HepG2 (cell line): ENCODE measurements at regions not wholly inside any gene's neighbourhood (a gene's known extent, or its start where the extent isn't known, plus 50 kb on each side); places are given as distances from the start of the nearest gene placed in this dataset.

Experiments
- ATAC-seq: fragments of 200-7000 bp; cut with Tn5 transposase; 3 replicates; pipeline ENCODE4 v1.9.1; 2020; ENCODE audit warnings: mild to moderate bottlenecking, moderate library complexity
- BruUV-seq: library from RNA; stranded (reverse); fragments of 400-500 nt; replicated peaks from 2 replicates; lab custom pipeline; 2021; lab: Mats Ljungman, UMichigan
- CTCF ChIA-PET: fragments of 300-600 bp; formaldehyde crosslinking; extraction: SDS; loops from one replicate; lab custom pipeline; 2021; ENCODE audit warnings: low total read pairs, inconsistent platforms, low intra/inter-chr PET ratio; lab: Yijun Ruan, JAX
- POLR2A ChIA-PET: fragments of 350-600 bp; sonication (Branson Sonifier 250); formaldehyde crosslinking; loops from one replicate; lab custom pipeline; 2020; ENCODE audit warnings: antibody characterized with exemption, inconsistent platforms; lab: Yijun Ruan, JAX
- DNase-seq: peaks from one replicate; pipeline ENCODE4 v3.0.0-alpha.2; 2015; ENCODE audit warnings: low spot score
- FAIRE-seq: peaks from 3 replicates; lab custom pipeline; 2011; peaks lifted over from hg19 to GRCh38; lab: Jason Lieb, UNC
- H2AFZ ChIP-seq: one replicate; pipeline ENCODE4 v1.6.1; 2011; ENCODE audit warnings: low read length, inconsistent platforms
- H3K27ac ChIP-seq: fragments of 300-600 bp; 3 replicates; pipeline ENCODE4 v1.8.0; 2011; ENCODE audit warnings: mixed run types, mild to moderate bottlenecking, mixed read lengths, low read length, inconsistent platforms; ENCODE audit not compliant: insufficient read depth; ENCODE audit errors: extremely low read length
- H3K27me3 ChIP-seq, 2 experiments: fragments of 200-600 bp in 1 of 2; 2 replicates in 1 of 2; 3 replicates in 1 of 2; pipeline versions ENCODE4 v1.6.0 to v1.8.0; 2011; ENCODE audit warnings: low read length in 2 of 2, mild to moderate bottlenecking in 2 of 2, moderate library complexity in 2 of 2, inconsistent platforms in 1 of 2; ENCODE audit not compliant: insufficient read depth in 2 of 2, control insufficient read depth in 1 of 2
- H3K36me3 ChIP-seq, 2 experiments: fragments of 200-600 bp in 1 of 2; replicated peaks in 1 of 2; 2 replicates in 1 of 2; 3 replicates in 1 of 2; pipeline versions ENCODE4 v1.5.1 to v1.8.0; 2011; ENCODE audit warnings: low read length in 2 of 2, inconsistent platforms in 1 of 2; ENCODE audit not compliant: insufficient read depth in 2 of 2, control insufficient read depth in 1 of 2
- H3K4me1 ChIP-seq: 2 replicates; pipeline ENCODE4 v1.5.1; 2012; ENCODE audit warnings: low read length, inconsistent platforms; ENCODE audit not compliant: insufficient read depth
- H3K4me2 ChIP-seq: 2 replicates; pipeline ENCODE4 v1.6.0; 2011; ENCODE audit warnings: low read depth, low read length, inconsistent platforms
- H3K4me3 ChIP-seq, 3 experiments: fragments of 200-600 bp in 1 of 3; sonication (generic), shearing (Covaris generic) in 1 of 3; replicated peaks in 1 of 3; 2 replicates each; pipeline ENCODE4 v1.5.1; 2011 to 2016; ENCODE audit warnings: low read length in 3 of 3, inconsistent platforms in 2 of 3, low read depth in 2 of 3, mild to moderate bottlenecking in 2 of 3, control low read depth in 1 of 3, mixed read lengths in 1 of 3; ENCODE audit not compliant: insufficient read depth in 1 of 3
- H3K79me2 ChIP-seq: one replicate; pipeline ENCODE4 v1.6.1; 2011; ENCODE audit warnings: low read length, inconsistent platforms; ENCODE audit not compliant: insufficient read depth
- H3K9ac ChIP-seq: 2 replicates; pipeline ENCODE4 v1.6.0; 2011; ENCODE audit warnings: mild to moderate bottlenecking, low read depth, low read length, inconsistent platforms; ENCODE audit not compliant: insufficient read depth
- H3K9me3 ChIP-seq: 2 replicates; pipeline ENCODE4 v1.5.1; 2012; ENCODE audit warnings: mild to moderate bottlenecking, low read length
- H4K20me1 ChIP-seq: 2 replicates; pipeline ENCODE4 v1.6.0; 2011; ENCODE audit warnings: inconsistent platforms, mild to moderate bottlenecking, low read length, moderate library complexity; ENCODE audit not compliant: insufficient read depth
- ATAD3A ChIP-seq: sonication (generic); formaldehyde crosslinking; IDR thresholded peaks from 2 replicates; pipeline ENCODE4 v1.4.0; 2020; ENCODE audit warnings: missing genetic modification reagents
- DMAP1 ChIP-seq: IDR thresholded peaks from 2 replicates; pipeline ENCODE4 v1.6.1; 2016
- KDM5B ChIP-seq: sonication (generic); formaldehyde crosslinking; IDR thresholded peaks from 2 replicates; pipeline ENCODE4 v1.4.0; 2020; ENCODE audit warnings: missing genetic modification reagents, mild to moderate bottlenecking, borderline replicate concordance
- KLF6 ChIP-seq: IDR thresholded peaks from 2 replicates; pipeline ENCODE4 v1.8.0; 2016; ENCODE audit warnings: missing biosample characterization, missing genetic modification reagents
- NR2F1 ChIP-seq, 2 experiments: fragments of 450-650 bp in 1 of 2; formaldehyde crosslinking in 1 of 2; IDR thresholded peaks; 2 replicates each; pipeline versions ENCODE4 v1.5.0 to v1.6.1; 2016 to 2020; ENCODE audit warnings: mild to moderate bottlenecking in 1 of 2, missing compliant biosample characterization in 1 of 2, missing genetic modification reagents in 1 of 2, moderate library complexity in 1 of 2
- PRMT3 ChIP-seq: sonication (generic); formaldehyde crosslinking; IDR thresholded peaks from 2 replicates; pipeline ENCODE4 v1.8.1; 2022; ENCODE audit warnings: low read depth, mild to moderate bottlenecking, moderate library complexity, missing genetic modification reagents, borderline replicate concordance
- RNF2 ChIP-seq: fragments of 450-650 bp; conservative IDR thresholded peaks from 2 replicates; pipeline ENCODE4 v1.6.1; 2016; ENCODE audit warnings: low read depth
- RORA ChIP-seq: sonication (generic); formaldehyde crosslinking; IDR thresholded peaks from 2 replicates; pipeline ENCODE4 v1.5.0; 2020; ENCODE audit warnings: mild to moderate bottlenecking, missing genetic modification reagents, moderate library complexity
- SETDB1 ChIP-seq: sonication (generic); formaldehyde crosslinking; IDR thresholded peaks from 2 replicates; pipeline ENCODE4 v1.5.1; 2020; ENCODE audit warnings: missing genetic modification reagents, mild to moderate bottlenecking, borderline replicate concordance
- SMAD9 ChIP-seq: sonication (generic); formaldehyde crosslinking; IDR thresholded peaks from 2 replicates; pipeline ENCODE4 v1.5.1; 2020; ENCODE audit warnings: mild to moderate bottlenecking, missing genetic modification reagents
- SOX6 ChIP-seq, 2 experiments: fragments of 450-650 bp in 1 of 2; sonication (generic) in 1 of 2; formaldehyde crosslinking in 1 of 2; IDR thresholded peaks; 2 replicates each; pipeline versions ENCODE4 v1.4.0 to v1.6.1; 2017 to 2020; ENCODE audit warnings: antibody characterized with exemption in 1 of 2, mild to moderate bottlenecking in 1 of 2, missing genetic modification reagents in 1 of 2
- SRF ChIP-seq: IDR thresholded peaks from 2 replicates; pipeline ENCODE4 v1.6.1; 2011; ENCODE audit warnings: mild to moderate bottlenecking, low read depth, low read length, moderate library complexity
- ZNF432 ChIP-seq: sonication (generic); formaldehyde crosslinking; IDR thresholded peaks from 2 replicates; pipeline ENCODE4 v1.5.0; 2020; ENCODE audit warnings: missing genetic modification reagents, mild to moderate bottlenecking, borderline replicate concordance
- WGBS: methylation state at CpG from one replicate; pipeline ENCODE4 v1.1.6; 2017; ENCODE audit warnings: low lambda C conversion rate; 5-methylcytosine and 5-hydroxymethylcytosine counted together
- in situ Hi-C: cut with HindIII; loops from 2 replicates; pipeline ENCODE4 v1.10.0; 2017; ENCODE audit warnings: low pct_unique_long_range_greater_than_20kb; ENCODE audit not compliant: extremely low pct_ligation_motif_present
- intact Hi-C: fragments of 100-400 bp; cut with micrococcal nuclease; formaldehyde crosslinking; loops from one replicate; pipeline ENCODE4 v1.10.0; 2022; ENCODE audit not compliant: unreplicated experiment
- TF ChIP-seq, protein P1 (sequence below): sonication (generic); formaldehyde crosslinking; IDR thresholded peaks from 2 replicates; pipeline ENCODE4 v1.4.0; 2020; ENCODE audit warnings: low read depth, mild to moderate bottlenecking, missing genetic modification reagents

DNA sequence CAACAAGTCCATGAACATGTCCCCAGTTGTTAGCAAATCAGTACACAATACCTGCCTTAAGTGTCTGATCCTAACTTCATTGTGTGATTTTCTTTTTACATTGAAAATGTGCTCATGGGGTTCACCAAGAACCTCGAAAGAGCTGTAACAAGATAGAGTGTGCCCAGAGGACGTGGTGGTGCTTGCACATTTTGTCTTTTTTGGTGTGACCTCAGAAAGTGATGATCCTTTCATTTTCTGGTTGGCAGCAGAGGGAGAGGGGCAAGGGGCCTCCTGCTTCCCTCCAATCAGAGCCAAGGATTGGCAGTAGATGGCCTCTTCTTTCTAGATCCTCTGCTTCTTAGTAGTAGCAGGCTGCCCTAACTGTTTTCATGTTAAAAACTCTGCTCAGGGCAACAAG, 176.4 kb downstream of the OPA1 start (continued):
- TF ChIP-seq SRF (no peak), SOX6 (IDR thresholded peaks at IDR 0.05) (no peak), SOX6 (CRISPR knock-in tag; IDR thresholded peaks at IDR 0.05) (no peak)

GRCh38 chr3:193771011-193771652, 178.1 kb downstream of the OPA1 start:
- 85% methylated on average over 20 of the region's 20 CpGs for WGBS
- no TSS peak for BruUV-seq
- H3K4me2 ChIP-seq = no peak overlapping the region
- H3K27me3 ChIP-seq = no peaks in the 10 kb centered on the region; a peak in 1 of 5 replicates
- H3K9ac ChIP-seq = no peak overlapping the region
- no peaks in the 10 kb centered on the region for H4K20me1 ChIP-seq
- no peak overlapping the region for H3K27ac ChIP-seq
- H2AFZ ChIP-seq = no peak overlapping the region
- no peak for ATAC-seq
- H3K36me3 ChIP-seq = no peaks in the 10 kb centered on the region
- in situ Hi-C loops = no loop called here
- H3K4me3 ChIP-seq = no peak overlapping the region
- H3K9me3 ChIP-seq = no peaks in the 10 kb centered on the region
- intact Hi-C loops = no loop called here
- H3K79me2 ChIP-seq = no peaks in the 10 kb centered on the region
- CTCF ChIA-PET = no interaction called here
- no peak for FAIRE-seq
- POLR2A ChIA-PET = no interaction called here
- no peak for TF ChIP-seq SETDB1 (CRISPR knock-in tag)
- no peak for TF ChIP-seq DMAP1 (CRISPR knock-in tag)
- no peak for DNase-seq
- peaks cover 46% of the 10 kb centered on the region for H3K4me1 ChIP-seq

DNA sequence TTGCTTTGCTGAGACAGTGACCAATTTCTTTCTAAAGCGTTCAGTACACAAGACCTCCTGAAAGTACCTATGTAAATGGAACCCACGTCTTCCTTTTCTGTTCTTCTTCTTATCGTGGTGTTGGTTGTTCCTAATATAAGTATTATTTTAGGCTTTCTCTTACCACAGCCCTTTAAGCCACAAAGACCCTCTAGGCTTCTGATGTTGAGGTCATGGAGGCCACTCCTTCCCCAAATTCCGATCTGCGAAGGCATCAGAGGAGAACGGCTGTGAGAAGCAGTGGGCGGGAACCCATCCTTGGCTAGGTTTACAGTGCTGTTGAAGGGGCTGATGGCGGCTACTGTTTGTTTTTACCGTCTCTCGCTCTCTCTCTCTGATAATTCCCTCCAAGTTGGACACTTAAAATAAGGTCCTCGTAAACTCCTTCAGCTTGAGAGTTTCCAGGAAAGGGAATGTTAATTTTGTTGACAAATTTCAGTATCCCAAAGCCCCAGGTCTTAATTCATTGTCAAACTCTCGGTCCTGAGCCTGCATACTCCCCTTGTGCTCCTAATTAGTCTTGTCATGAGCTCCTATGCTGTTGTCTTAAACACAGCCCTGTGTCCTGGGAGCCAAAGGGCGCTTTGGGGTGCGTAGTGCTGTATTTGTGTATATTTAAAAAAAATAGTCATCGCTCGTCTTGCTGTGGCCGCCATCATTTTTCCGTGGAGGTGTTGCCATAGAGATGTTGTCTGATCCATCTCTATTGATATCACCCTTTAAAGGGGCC, 178.8 kb downstream of the OPA1 start:
- ChIA-PET CTCF (no interaction called here), POLR2A (no interaction called here)
- no peaks in the 10 kb centered on the region for H4K20me1 ChIP-seq
- H3K9me3 ChIP-seq = no peaks in the 10 kb centered on the region
- peaks cover 52% of the 10 kb centered on the region for H3K4me1 ChIP-seq
- BruUV-seq = no TSS peak
- no peak overlapping the region for H2AFZ ChIP-seq
- H3K4me3 ChIP-seq = no peak overlapping the region
- H3K27ac ChIP-seq = no peak overlapping the region
- no peaks in the 10 kb centered on the region for H3K36me3 ChIP-seq
- no peak overlapping the region for H3K4me2 ChIP-seq
- ATAC-seq (no peak), FAIRE-seq (no peak), DNase-seq (no peak)
- in situ Hi-C loops = no loop called here
- H3K27me3 ChIP-seq = no peaks in the 10 kb centered on the region; a peak in 1 of 5 replicates
- no peaks in the 10 kb centered on the region for H3K79me2 ChIP-seq
- no peak overlapping the region for H3K9ac ChIP-seq
- intact Hi-C loops = no loop called here
- WGBS = 83% methylated on average over 18 of the region's 18 CpGs
- TF ChIP-seq, protein P1, sequence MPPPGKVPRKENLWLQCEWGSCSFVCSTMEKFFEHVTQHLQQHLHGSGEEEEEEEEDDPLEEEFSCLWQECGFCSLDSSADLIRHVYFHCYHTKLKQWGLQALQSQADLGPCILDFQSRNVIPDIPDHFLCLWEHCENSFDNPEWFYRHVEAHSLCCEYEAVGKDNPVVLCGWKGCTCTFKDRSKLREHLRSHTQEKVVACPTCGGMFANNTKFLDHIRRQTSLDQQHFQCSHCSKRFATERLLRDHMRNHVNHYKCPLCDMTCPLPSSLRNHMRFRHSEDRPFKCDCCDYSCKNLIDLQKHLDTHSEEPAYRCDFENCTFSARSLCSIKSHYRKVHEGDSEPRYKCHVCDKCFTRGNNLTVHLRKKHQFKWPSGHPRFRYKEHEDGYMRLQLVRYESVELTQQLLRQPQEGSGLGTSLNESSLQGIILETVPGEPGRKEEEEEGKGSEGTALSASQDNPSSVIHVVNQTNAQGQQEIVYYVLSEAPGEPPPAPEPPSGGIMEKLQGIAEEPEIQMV (CRISPR knock-in tag) = no peak
- TF ChIP-seq NR2F1 (CRISPR knock-in tag; IDR thresholded peaks at IDR 0.05) = no peak
- TF ChIP-seq RNF2 = no peak
- TF ChIP-seq ATAD3A (CRISPR knock-in tag) = no peak
- no peak for TF ChIP-seq ZNF432
- TF ChIP-seq PRMT3 (CRISPR knock-in tag) = no peak
- no peak for TF ChIP-seq KDM5B (CRISPR knock-in tag)
- TF ChIP-seq RORA = no peak
- TF ChIP-seq SMAD9 (CRISPR knock-in tag) = no peak
- TF ChIP-seq KLF6 (CRISPR knock-in tag) = no peak
